Osteoblast (primary cell): ENCODE measurements at regions not wholly inside any gene's neighbourhood (a gene's known extent, or its start where the extent isn't known, plus 50 kb on each side); places are given as distances from the start of the nearest gene placed in this dataset.

Experiments used
- DNase-seq: peaks from one replicate; pipeline ENCODE4 v3.0.0; 2011; ENCODE audit warnings: low spot score, mixed read lengths; ENCODE audit not compliant: insufficient read length; ENCODE audit errors: missing footprints
- H2AFZ ChIP-seq: 2 replicates; pipeline ENCODE4 v1.6.0; 2011; ENCODE audit warnings: mild to moderate bottlenecking, low read length
- H3K27ac ChIP-seq: 2 replicates; pipeline ENCODE4 v1.5.1; 2011; ENCODE audit warnings: mild to moderate bottlenecking, low read depth, low read length, moderate library complexity
- H3K27me3 ChIP-seq: 2 replicates; pipeline ENCODE4 v1.6.0; 2012; ENCODE audit warnings: mild to moderate bottlenecking, control low read depth, inconsistent platforms, low read length, moderate library complexity; ENCODE audit not compliant: insufficient read depth
- H3K36me3 ChIP-seq: 2 replicates; pipeline ENCODE4 v1.5.1; 2011; ENCODE audit warnings: mild to moderate bottlenecking, low read length, control low read depth, moderate library complexity; ENCODE audit not compliant: insufficient read depth
- H3K4me1 ChIP-seq: 2 replicates; pipeline ENCODE4 v1.5.1; 2011; ENCODE audit warnings: mild to moderate bottlenecking, low read length, control low read depth, moderate library complexity; ENCODE audit not compliant: insufficient read depth
- H3K4me2 ChIP-seq: 2 replicates; pipeline ENCODE4 v1.6.0; 2011; ENCODE audit warnings: mild to moderate bottlenecking, low read length; ENCODE audit not compliant: insufficient read depth
- H3K4me3 ChIP-seq: fragments of 200-600 bp; sonication (generic); 3 replicates; pipeline ENCODE4 v1.5.1; 2012; ENCODE audit warnings: mild to moderate bottlenecking, low read length, inconsistent platforms; ENCODE audit not compliant: insufficient read depth
- H3K79me2 ChIP-seq: 2 replicates; pipeline ENCODE4 v1.6.0; 2012; ENCODE audit warnings: mild to moderate bottlenecking, low read length, control low read depth, inconsistent platforms; ENCODE audit not compliant: insufficient read depth
- H3K9me3 ChIP-seq: 2 replicates; pipeline ENCODE4 v1.5.1; 2011; ENCODE audit warnings: low read depth, low read length, control low read depth
- H4K20me1 ChIP-seq: 2 replicates; pipeline ENCODE4 v1.6.0; 2012; ENCODE audit warnings: mild to moderate bottlenecking, low read length, control low read depth; ENCODE audit not compliant: insufficient read depth
- TF ChIP-seq, protein P1 (sequence below): IDR thresholded peaks from 2 replicates; pipeline ENCODE4 v1.5.1; 2011; ENCODE audit warnings: mild to moderate bottlenecking, low read depth, low read length, moderate library complexity; ENCODE audit errors: extremely low read depth

DNA sequence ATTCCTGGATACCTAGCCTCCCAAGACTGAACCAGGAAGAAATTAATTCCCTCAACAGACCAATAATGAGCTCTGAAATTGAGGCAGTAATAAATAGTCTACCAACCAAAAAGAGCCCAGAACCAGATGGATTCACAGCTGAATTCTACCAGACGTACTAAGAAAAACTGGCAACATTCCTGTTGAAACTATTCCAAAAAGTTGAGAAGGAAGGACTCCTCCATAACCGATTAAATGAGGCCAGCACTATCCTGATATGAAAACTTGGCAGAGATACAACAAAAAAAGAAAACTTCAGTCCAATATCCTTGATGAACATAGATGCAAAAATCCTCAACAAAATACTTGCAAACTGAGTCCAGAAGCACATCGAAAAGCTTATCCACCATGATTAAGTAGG, 392.5 kb upstream of the GRAMD2B start:
- Histone ChIP-seq H3K36me3 (no peaks in the 10 kb centered on the region), H2AFZ (no peak overlapping the region), H3K27ac (no peak overlapping the region), H3K4me2 (no peak overlapping the region), H3K9me3 (peaks cover 6% of the 10 kb centered on the region), H4K20me1 (no peaks in the 10 kb centered on the region), H3K27me3 (no peaks in the 10 kb centered on the region), H3K4me3 (no peak overlapping the region), H3K4me1 (no peaks in the 10 kb centered on the region), H3K79me2 (no peaks in the 10 kb centered on the region)
- no peak for DNase-seq
- TF ChIP-seq, protein P1, sequence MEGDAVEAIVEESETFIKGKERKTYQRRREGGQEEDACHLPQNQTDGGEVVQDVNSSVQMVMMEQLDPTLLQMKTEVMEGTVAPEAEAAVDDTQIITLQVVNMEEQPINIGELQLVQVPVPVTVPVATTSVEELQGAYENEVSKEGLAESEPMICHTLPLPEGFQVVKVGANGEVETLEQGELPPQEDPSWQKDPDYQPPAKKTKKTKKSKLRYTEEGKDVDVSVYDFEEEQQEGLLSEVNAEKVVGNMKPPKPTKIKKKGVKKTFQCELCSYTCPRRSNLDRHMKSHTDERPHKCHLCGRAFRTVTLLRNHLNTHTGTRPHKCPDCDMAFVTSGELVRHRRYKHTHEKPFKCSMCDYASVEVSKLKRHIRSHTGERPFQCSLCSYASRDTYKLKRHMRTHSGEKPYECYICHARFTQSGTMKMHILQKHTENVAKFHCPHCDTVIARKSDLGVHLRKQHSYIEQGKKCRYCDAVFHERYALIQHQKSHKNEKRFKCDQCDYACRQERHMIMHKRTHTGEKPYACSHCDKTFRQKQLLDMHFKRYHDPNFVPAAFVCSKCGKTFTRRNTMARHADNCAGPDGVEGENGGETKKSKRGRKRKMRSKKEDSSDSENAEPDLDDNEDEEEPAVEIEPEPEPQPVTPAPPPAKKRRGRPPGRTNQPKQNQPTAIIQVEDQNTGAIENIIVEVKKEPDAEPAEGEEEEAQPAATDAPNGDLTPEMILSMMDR: no peak

DNA sequence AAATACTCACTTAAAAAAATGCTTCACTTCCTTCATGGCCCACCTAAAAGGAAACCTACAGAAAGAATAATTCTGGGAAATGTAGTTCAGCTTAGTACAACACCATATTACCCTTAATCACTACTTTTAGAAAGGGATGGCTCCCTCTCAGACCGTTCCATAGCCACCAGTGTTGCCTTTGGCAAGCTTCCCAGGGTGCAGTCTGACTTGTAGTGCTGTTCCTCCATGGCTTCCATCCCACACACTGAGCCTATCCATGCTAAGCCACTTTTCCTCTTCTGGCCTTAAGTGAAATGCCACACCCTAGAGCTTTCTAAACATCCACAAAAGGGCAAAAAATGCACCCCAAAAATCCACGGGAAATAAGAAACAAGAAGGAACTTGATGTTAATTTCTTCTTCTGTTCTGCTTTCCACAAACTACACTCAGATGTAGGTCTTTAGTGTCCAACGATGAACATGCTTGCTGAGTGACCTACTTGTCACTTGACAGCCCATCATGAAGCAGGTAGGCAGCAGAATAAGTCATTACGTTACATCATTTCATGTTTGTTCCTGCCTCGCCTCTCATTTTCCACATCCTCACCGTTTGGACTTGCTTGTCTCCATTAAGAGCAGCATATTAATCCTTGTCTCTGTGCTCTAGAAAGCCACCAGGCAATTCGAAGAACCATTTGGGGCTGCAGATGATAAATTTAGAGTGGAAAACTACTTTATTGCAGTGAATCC, 391.1 kb upstream of the GRAMD2B start:
- no peaks in the 10 kb centered on the region for H3K27me3 ChIP-seq
- no peaks in the 10 kb centered on the region for H3K4me1 ChIP-seq
- no peaks in the 10 kb centered on the region for H4K20me1 ChIP-seq
- TF ChIP-seq, protein P1: no peak
- H3K4me2 ChIP-seq: no peak overlapping the region
- no peaks in the 10 kb centered on the region for H3K36me3 ChIP-seq
- no peak overlapping the region for H3K4me3 ChIP-seq
- H2AFZ ChIP-seq: peak overlapping the region; percentile 1
- peaks cover 6% of the 10 kb centered on the region for H3K9me3 ChIP-seq
- peak; percentile 77 for DNase-seq
- H3K79me2 ChIP-seq: no peaks in the 10 kb centered on the region
- H3K27ac ChIP-seq: no peak overlapping the region

DNA sequence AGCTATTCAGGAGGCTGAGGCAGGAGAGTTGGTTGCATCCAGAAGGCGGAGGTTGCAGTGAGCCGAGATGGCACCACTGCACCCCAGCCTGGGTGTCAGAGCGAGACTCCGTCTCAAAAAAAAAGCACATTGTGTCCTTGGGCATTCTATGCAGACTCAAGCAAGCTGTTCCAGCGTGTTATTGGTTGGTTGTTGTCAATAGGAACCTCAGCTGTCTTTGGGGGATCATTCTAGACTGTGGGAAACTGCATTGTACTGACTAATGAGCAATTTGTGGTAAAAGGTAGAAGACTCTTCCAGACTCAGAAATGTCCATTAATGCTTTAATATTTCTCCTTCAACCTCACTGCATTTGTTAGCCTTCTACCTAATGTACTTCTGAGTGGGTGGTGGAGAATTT, 379.5 kb upstream of the GRAMD2B start:
- no peaks in the 10 kb centered on the region for H3K36me3 ChIP-seq
- H3K27ac ChIP-seq: no peak overlapping the region
- H3K4me3 ChIP-seq: no peak overlapping the region
- DNase-seq: no peak
- TF ChIP-seq, protein P1: no peak
- H3K4me1 ChIP-seq: no peaks in the 10 kb centered on the region
- H2AFZ ChIP-seq: no peak overlapping the region
- H3K9me3 ChIP-seq: no peaks in the 10 kb centered on the region
- H4K20me1 ChIP-seq: no peaks in the 10 kb centered on the region
- no peaks in the 10 kb centered on the region for H3K79me2 ChIP-seq
- no peaks in the 10 kb centered on the region for H3K27me3 ChIP-seq
- H3K4me2 ChIP-seq: no peak overlapping the region

DNA sequence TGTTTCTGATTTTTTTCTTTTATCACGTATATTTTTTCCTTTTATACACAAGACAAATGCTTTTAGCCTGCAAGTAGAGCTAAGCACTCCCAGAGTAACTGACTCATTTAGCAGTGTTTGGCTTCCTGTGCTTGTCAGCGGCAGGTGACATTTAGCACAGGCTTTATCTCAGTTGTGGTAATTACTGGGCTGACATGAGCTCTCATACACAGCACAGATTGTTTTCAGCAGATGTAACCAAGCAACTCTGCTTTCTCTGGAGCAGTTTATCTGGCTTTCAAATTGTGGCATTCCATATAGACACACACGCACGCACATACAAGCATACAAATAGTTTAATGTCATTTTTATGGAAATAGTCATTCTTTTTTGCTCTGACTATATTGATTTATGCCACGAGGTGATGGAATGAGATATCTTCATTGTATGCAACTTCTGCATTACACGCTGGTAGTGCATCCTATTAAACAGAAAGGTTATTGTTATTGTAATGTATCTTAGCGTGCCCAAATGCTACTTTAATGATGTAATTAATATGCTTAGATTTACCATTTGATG, 379.0 kb upstream of the GRAMD2B start:
- H3K79me2 ChIP-seq: no peaks in the 10 kb centered on the region
- H3K27me3 ChIP-seq: no peaks in the 10 kb centered on the region
- no peaks in the 10 kb centered on the region for H3K36me3 ChIP-seq
- H3K4me1 ChIP-seq: no peaks in the 10 kb centered on the region
- no peak overlapping the region for H3K4me3 ChIP-seq
- no peak overlapping the region for H3K27ac ChIP-seq
- H3K9me3 ChIP-seq: no peaks in the 10 kb centered on the region
- peak; percentile 37 for DNase-seq
- no peak overlapping the region for H2AFZ ChIP-seq
- TF ChIP-seq, protein P1: no peak
- H3K4me2 ChIP-seq: no peak overlapping the region
- no peaks in the 10 kb centered on the region for H4K20me1 ChIP-seq
